GM12878 (cell line): ENCODE measurements at regions not wholly inside any gene's neighbourhood (a gene's known extent, or its start where the extent isn't known, plus 50 kb on each side); places are given as distances from the start of the nearest gene placed in this dataset.

Experiments used
- EP300 ChIP-seq, 2 experiments: fragments of 150-350 bp in 1 of 2; IDR thresholded peaks; 2 replicates each; pipeline ENCODE4 v1.6.1; 2011 to 2012; ENCODE audit warnings: low read depth in 2 of 2, low read length in 2 of 2, borderline replicate concordance in 1 of 2, improper control_type of control experiment in 1 of 2, inconsistent platforms in 1 of 2; ENCODE audit not compliant: control insufficient read depth in 1 of 2
- EZH2 ChIP-seq: IDR thresholded peaks from 2 replicates; pipeline ENCODE4 v1.6.1; 2012; ENCODE audit warnings: low read depth, mild to moderate bottlenecking, control low read depth, inconsistent platforms, low read length, borderline replicate concordance; ENCODE audit not compliant: control insufficient read depth
- KAT2A ChIP-seq: conservative IDR thresholded peaks from 2 replicates; pipeline ENCODE4 v1.6.1; 2011; ENCODE audit warnings: low read depth, low read length; ENCODE audit not compliant: control insufficient read depth
- NR2C2 ChIP-seq: IDR thresholded peaks from 2 replicates; pipeline ENCODE4 v1.6.1; 2011; ENCODE audit warnings: borderline replicate concordance, low read depth; ENCODE audit not compliant: control insufficient read depth, insufficient read length
- RAD51 ChIP-seq: fragments of 450-650 bp; IDR thresholded peaks from 2 replicates; pipeline ENCODE4 v1.6.1; 2016; ENCODE audit warnings: moderate library complexity, mild to moderate bottlenecking, inconsistent platforms
- TCF12 ChIP-seq: IDR thresholded peaks from 2 replicates; pipeline ENCODE4 v1.6.1; 2011; ENCODE audit warnings: low read depth, mild to moderate bottlenecking, low read length
- ZBED1 ChIP-seq: IDR thresholded peaks from 2 replicates; pipeline ENCODE4 v1.6.1; 2016; ENCODE audit warnings: borderline replicate concordance
- ZBTB11 ChIP-seq: fragments of 450-650 bp; formaldehyde crosslinking; IDR thresholded peaks from 2 replicates; pipeline ENCODE4 v1.5.0; 2022; ENCODE audit warnings: mild to moderate bottlenecking, missing genetic modification characterization
- ZNF207 ChIP-seq: fragments of 450-650 bp; IDR thresholded peaks from 2 replicates; pipeline ENCODE4 v1.6.1; 2014; ENCODE audit warnings: antibody characterized with exemption, mild to moderate bottlenecking, borderline replicate concordance
- ZNF687 ChIP-seq: fragments of 450-650 bp; IDR thresholded peaks from 2 replicates; pipeline ENCODE4 v1.6.1; 2017; ENCODE audit warnings: mild to moderate bottlenecking, moderate library complexity

GRCh38 chr10:78568620-78569019, 500.1 kb upstream of the ZMIZ1 start (continued):
- TF ChIP-seq EP300 (IDR thresholded peaks at IDR 0.05; ENCODE audit: borderline replicate concordance in 1 of 2, control insufficient read depth in 1 of 2, low read depth in 2 of 2, low read length in 2 of 2) (no peak), TCF12 (no peak), ZNF687 (no peak), KAT2A (no peak), RAD51 (no peak), NR2C2 (no peak), ZBTB11 (CRISPR knock-in tag) (no peak), ZNF207 (no peak), EZH2 (no peak), ZBED1 (no peak)
